HepG2 (cell line): ENCODE measurements at regions not wholly inside any gene's neighbourhood (a gene's known extent, or its start where the extent isn't known, plus 50 kb on each side); places are given as distances from the start of the nearest gene placed in this dataset.

Experiments used
- AHR ChIP-seq: IDR thresholded peaks from 2 replicates; pipeline ENCODE4 v1.6.1; 2018; ENCODE audit warnings: missing genetic modification reagents, missing compliant biosample characterization
- ATF7 ChIP-seq, 2 experiments: fragments of 450-650 bp in 1 of 2; sonication (generic) in 1 of 2; formaldehyde crosslinking in 1 of 2; IDR thresholded peaks; 2 replicates each; pipeline versions ENCODE4 v1.4.0 to v1.6.1; 2016 to 2020; ENCODE audit warnings: antibody characterized with exemption in 1 of 2, mild to moderate bottlenecking in 1 of 2, missing genetic modification reagents in 1 of 2
- CREBL2 ChIP-seq: sonication (generic); formaldehyde crosslinking; IDR thresholded peaks from 2 replicates; pipeline ENCODE4 v1.8.1; 2023; ENCODE audit warnings: missing genetic modification reagents, mild to moderate bottlenecking, borderline replicate concordance
- DBP ChIP-seq: sonication (generic); formaldehyde crosslinking; IDR thresholded peaks from 2 replicates; pipeline ENCODE4 v1.4.0; 2020; ENCODE audit warnings: missing genetic modification reagents; ENCODE audit errors: not compliant biosample characterization
- DPF2 ChIP-seq: sonication (generic); formaldehyde crosslinking; IDR thresholded peaks from 2 replicates; pipeline ENCODE4 v1.4.0; 2020; ENCODE audit warnings: mild to moderate bottlenecking, low read depth, missing genetic modification reagents, borderline replicate concordance
- GFI1 ChIP-seq: sonication (generic); formaldehyde crosslinking; IDR thresholded peaks from 2 replicates; pipeline ENCODE4 v1.5.0; 2020; ENCODE audit warnings: missing genetic modification reagents, mild to moderate bottlenecking, borderline replicate concordance
- HCFC1 ChIP-seq: fragments of 150-350 bp; IDR thresholded peaks from 2 replicates; pipeline ENCODE4 v1.6.1; 2014; ENCODE audit warnings: low read depth, low read length
- MATR3 ChIP-seq: sonication (generic); formaldehyde crosslinking; IDR thresholded peaks from 2 replicates; pipeline ENCODE4 v1.4.0; 2020; ENCODE audit warnings: missing genetic modification reagents
- MXI1 ChIP-seq: IDR thresholded peaks from 3 replicates; pipeline ENCODE4 v1.6.1; 2012; ENCODE audit warnings: low read depth, low read length, inconsistent platforms, borderline replicate concordance
- MZF1 ChIP-seq: sonication (generic); formaldehyde crosslinking; IDR thresholded peaks from 2 replicates; pipeline ENCODE4 v1.8.1; 2023; ENCODE audit warnings: mild to moderate bottlenecking, missing genetic modification reagents, borderline replicate concordance
- NR3C1 ChIP-seq: sonication (generic); formaldehyde crosslinking; IDR thresholded peaks from 2 replicates; pipeline ENCODE4 v1.4.0; 2020; ENCODE audit warnings: missing genetic modification reagents
- POLR2G ChIP-seq: fragments of 200-400 bp; formaldehyde crosslinking; IDR thresholded peaks from 2 replicates; pipeline ENCODE4 v1.6.1; 2018; ENCODE audit warnings: mild to moderate bottlenecking, low read depth, low read length, moderate library complexity
- REPIN1 ChIP-seq: sonication (generic); formaldehyde crosslinking; IDR thresholded peaks from 2 replicates; pipeline ENCODE4 v1.8.0; 2022; ENCODE audit warnings: missing genetic modification reagents, low read depth, mild to moderate bottlenecking, borderline replicate concordance
- SIX1 ChIP-seq: sonication (generic); formaldehyde crosslinking; IDR thresholded peaks from 2 replicates; pipeline ENCODE4 v1.4.0; 2020; ENCODE audit warnings: missing genetic modification reagents, borderline replicate concordance
- SIX4 ChIP-seq: sonication (generic); formaldehyde crosslinking; IDR thresholded peaks from 2 replicates; pipeline ENCODE4 v1.4.0; 2020; ENCODE audit warnings: missing genetic modification reagents
- ZBTB34 ChIP-seq: sonication (generic); formaldehyde crosslinking; IDR thresholded peaks from 2 replicates; pipeline ENCODE4 v1.8.0; 2022; ENCODE audit warnings: mild to moderate bottlenecking, missing genetic modification reagents
- ZFAT ChIP-seq: sonication (generic); formaldehyde crosslinking; conservative IDR thresholded peaks from 2 replicates; pipeline ENCODE4 v1.8.1; 2023; ENCODE audit warnings: missing genetic modification reagents, inconsistent platforms
- ZFP36 ChIP-seq: fragments of 150-350 bp; IDR thresholded peaks from 2 replicates; pipeline ENCODE4 v1.6.1; 2018; ENCODE audit warnings: borderline replicate concordance, low read length, low read depth; ENCODE audit not compliant: partially characterized antibody
- ZNF17 ChIP-seq: sonication (generic); formaldehyde crosslinking; IDR thresholded peaks from 2 replicates; pipeline ENCODE4 v1.5.0; 2020; ENCODE audit warnings: mild to moderate bottlenecking, missing genetic modification reagents
- ZNF205 ChIP-seq: IDR thresholded peaks from 2 replicates; pipeline ENCODE4 v1.6.1; 2018; ENCODE audit warnings: missing biosample characterization, missing genetic modification reagents
- ZNF468 ChIP-seq: sonication (generic); formaldehyde crosslinking; IDR thresholded peaks from 2 replicates; pipeline ENCODE4 v1.8.0; 2022; ENCODE audit warnings: mild to moderate bottlenecking, moderate library complexity, missing genetic modification reagents
- ZNF496 ChIP-seq: sonication (generic); formaldehyde crosslinking; IDR thresholded peaks from 2 replicates; pipeline ENCODE4 v1.8.1; 2023; ENCODE audit warnings: mild to moderate bottlenecking, moderate library complexity, missing genetic modification reagents; ENCODE audit not compliant: insufficient replicate concordance
- ZNF512 ChIP-seq: sonication (generic); formaldehyde crosslinking; IDR thresholded peaks from 2 replicates; pipeline ENCODE4 v1.4.0; 2020; ENCODE audit warnings: mild to moderate bottlenecking, missing genetic modification reagents
- ZNF615 ChIP-seq: sonication (generic); formaldehyde crosslinking; IDR thresholded peaks from 2 replicates; pipeline ENCODE4 v1.5.0; 2020; ENCODE audit warnings: mild to moderate bottlenecking, missing genetic modification reagents, borderline replicate concordance
- ZNF644 ChIP-seq: IDR thresholded peaks from 2 replicates; pipeline ENCODE4 v1.6.1; 2016; ENCODE audit warnings: low read depth
- ZNF720 ChIP-seq: sonication (generic); formaldehyde crosslinking; IDR thresholded peaks from 2 replicates; pipeline ENCODE4 v1.4.0; 2020; ENCODE audit warnings: missing genetic modification reagents
- ZNF746 ChIP-seq: sonication (generic); formaldehyde crosslinking; IDR thresholded peaks from 2 replicates; pipeline ENCODE4 v1.8.0; 2022; ENCODE audit warnings: mild to moderate bottlenecking, missing genetic modification reagents
- ZNF775 ChIP-seq: sonication (generic); formaldehyde crosslinking; IDR thresholded peaks from 2 replicates; pipeline ENCODE4 v1.4.0; 2020; ENCODE audit warnings: missing genetic modification reagents, mild to moderate bottlenecking, moderate library complexity, borderline replicate concordance

- peak; percentile 67 for TF ChIP-seq POLR2G
- no peak for TF ChIP-seq MXI1
- TF ChIP-seq ZNF512 (CRISPR knock-in tag), result no peak
- no peak for TF ChIP-seq ZNF775
- TF ChIP-seq ZNF720 (CRISPR knock-in tag), result no peak
- TF ChIP-seq NR3C1 (CRISPR knock-in tag), result no peak
- TF ChIP-seq ZNF205 (CRISPR knock-in tag), result no peak
- TF ChIP-seq ZBTB34 (CRISPR knock-in tag), result no peak
- no peak for TF ChIP-seq ZNF496 (CRISPR knock-in tag)
- TF ChIP-seq MATR3 (CRISPR knock-in tag), result no peak
- TF ChIP-seq ZNF468 (CRISPR knock-in tag), result no peak
- TF ChIP-seq CREBL2 (CRISPR knock-in tag), result no peak
- TF ChIP-seq ZNF746 (CRISPR knock-in tag), result no peak
- TF ChIP-seq DPF2, result no peak
- no peak for TF ChIP-seq ZNF615 (CRISPR knock-in tag)
- no peak for TF ChIP-seq ZNF644 (CRISPR knock-in tag)
- TF ChIP-seq DBP (CRISPR knock-in tag), result no peak
- TF ChIP-seq ATF7 (IDR thresholded peaks at IDR 0.05), result no peak
- TF ChIP-seq ATF7 (CRISPR knock-in tag; IDR thresholded peaks at IDR 0.05), result no peak
- no peak for TF ChIP-seq MZF1 (CRISPR knock-in tag)
- no peak for TF ChIP-seq ZFP36
- no peak for TF ChIP-seq ZFAT (CRISPR knock-in tag)
- TF ChIP-seq AHR (CRISPR knock-in tag), result no peak
- TF ChIP-seq HCFC1, result no peak
- TF ChIP-seq SIX1, result no peak
- TF ChIP-seq SIX4, result no peak
- TF ChIP-seq ZNF17, result no peak
- no peak for TF ChIP-seq REPIN1
- TF ChIP-seq GFI1 (CRISPR knock-in tag), result 0 out of 2 replicates have a peak, but pooled peaks have one; percentile 1
These were observed 138.9 kb downstream of the TMCO5A start (continued) for GRCh38 chr15:38073178-38073946.
